CD14-positive monocyte (primary cell): ENCODE measurements at regions not wholly inside any gene's neighbourhood (a gene's known extent, or its start where the extent isn't known, plus 50 kb on each side); places are given as distances from the start of the nearest gene placed in this dataset.

Experiments
- DNase-seq, 3 donors: peaks; one replicate each; pipeline ENCODE4 v3.0.0-alpha.2; 2011 to 2022
- H2AFZ ChIP-seq: 2 replicates; pipeline ENCODE4 v1.6.0; 2012; ENCODE audit warnings: mild to moderate bottlenecking, low read depth, low read length, inconsistent platforms; ENCODE audit not compliant: insufficient read depth, poor library complexity, severe bottlenecking
- H3K27ac ChIP-seq, 2 donors: 1 replicate in 1 of 2; 2 replicates in 1 of 2; pipeline ENCODE4 v1.5.1; 2012 to 2013; ENCODE audit warnings: low read length in 2 of 2, control low read depth in 1 of 2, inconsistent platforms in 1 of 2, low read depth in 1 of 2, mild to moderate bottlenecking in 1 of 2
- H3K27me3 ChIP-seq, 2 donors: one replicate each; pipeline versions ENCODE4 v1.6.0 to v1.6.1; 2011 to 2013; ENCODE audit warnings: low read length in 2 of 2; ENCODE audit not compliant: control insufficient read depth in 2 of 2, insufficient read depth in 2 of 2
- H3K36me3 ChIP-seq, 2 donors: replicated peaks in 1 of 2; 1 replicate in 1 of 2; 2 replicates in 1 of 2; pipeline versions ENCODE4 v1.5.1 to v1.6.1; 2012 to 2013; ENCODE audit warnings: low read length in 2 of 2, control low read depth in 1 of 2, inconsistent platforms in 1 of 2, mild to moderate bottlenecking in 1 of 2; ENCODE audit not compliant: insufficient read depth in 2 of 2, control insufficient read depth in 1 of 2
- H3K4me1 ChIP-seq, 2 donors: 1 replicate in 1 of 2; 2 replicates in 1 of 2; pipeline versions ENCODE4 v1.5.1 to v1.6.1; 2012 to 2013; ENCODE audit warnings: low read length in 2 of 2, control low read depth in 1 of 2, inconsistent platforms in 1 of 2, mild to moderate bottlenecking in 1 of 2, moderate library complexity in 1 of 2; ENCODE audit not compliant: insufficient read depth in 2 of 2, control insufficient read depth in 1 of 2
- H3K4me2 ChIP-seq: replicated peaks from 2 replicates; pipeline ENCODE3; 2012; ENCODE audit warnings: low read length, moderate library complexity, mild to moderate bottlenecking; ENCODE audit not compliant: poor library complexity, severe bottlenecking; ENCODE audit errors: extremely low read depth
- H3K4me3 ChIP-seq, 3 experiments: fragments of 200-600 bp in 1 of 3; sonication (generic) in 1 of 3; replicated peaks in 1 of 3; 1 replicate in 2 of 3; 2 replicates in 1 of 3; pipeline ENCODE4 v1.5.1; 2011 to 2013; ENCODE audit warnings: low read length in 3 of 3, mild to moderate bottlenecking in 3 of 3, control low read depth in 2 of 3, low read depth in 2 of 3, inconsistent platforms in 1 of 3, moderate library complexity in 1 of 3
- H3K79me2 ChIP-seq: 2 replicates; pipeline ENCODE4 v1.6.0; 2012; ENCODE audit warnings: mild to moderate bottlenecking, control low read depth, inconsistent platforms, low read length, moderate library complexity; ENCODE audit not compliant: insufficient read depth
- H3K9ac ChIP-seq: 2 replicates; pipeline ENCODE4 v1.6.0; 2017; ENCODE audit warnings: low read length, mild to moderate bottlenecking; ENCODE audit not compliant: insufficient read depth, poor library complexity, severe bottlenecking
- H3K9me3 ChIP-seq, 2 donors: replicated peaks in 1 of 2; 1 replicate in 1 of 2; 2 replicates in 1 of 2; pipeline versions ENCODE4 v1.5.1 to v1.6.1; 2012 to 2013; ENCODE audit warnings: low read length in 2 of 2, control low read depth in 1 of 2; ENCODE audit not compliant: control insufficient read depth in 1 of 2, insufficient read depth in 1 of 2
- H4K20me1 ChIP-seq: 2 replicates; pipeline ENCODE4 v1.6.0; 2012; ENCODE audit warnings: mild to moderate bottlenecking, low read length, control low read depth, moderate library complexity; ENCODE audit not compliant: insufficient read depth
- H3K27ac Mint-ChIP-seq, 7 donors: one replicate each; pipeline ENCODE4 v1.8.0; 2020; ENCODE audit warnings: mild to moderate bottlenecking in 7 of 7, mixed read lengths in 7 of 7, moderate library complexity in 6 of 7, inconsistent platforms in 2 of 7
- H3K27me3 Mint-ChIP-seq, 3 donors: one replicate each; pipeline ENCODE4 v1.8.0; 2021 to 2022; ENCODE audit warnings: low read depth in 3 of 3, mild to moderate bottlenecking in 3 of 3, mixed read lengths in 3 of 3, moderate library complexity in 3 of 3, inconsistent platforms in 1 of 3
- H3K36me3 Mint-ChIP-seq, 2 donors: one replicate each; pipeline ENCODE4 v1.8.0; 2020; ENCODE audit warnings: mixed read lengths in 2 of 2, inconsistent platforms in 1 of 2, mild to moderate bottlenecking in 1 of 2
- H3K4me1 Mint-ChIP-seq: one replicate; pipeline ENCODE4 v1.8.0; 2020; ENCODE audit warnings: mild to moderate bottlenecking, mixed read lengths
- H3K4me3 Mint-ChIP-seq, 2 donors: one replicate each; pipeline ENCODE4 v1.8.0; 2020; ENCODE audit warnings: mild to moderate bottlenecking in 2 of 2, mixed read lengths in 2 of 2, moderate library complexity in 1 of 2
- H3K9me3 Mint-ChIP-seq, 7 donors: one replicate each; pipeline ENCODE4 v1.8.0; 2020 to 2022; ENCODE audit warnings: mixed read lengths in 7 of 7, mild to moderate bottlenecking in 6 of 7, moderate library complexity in 6 of 7, inconsistent platforms in 2 of 7
- CTCF ChIP-seq: fragments of 200-600 bp; IDR thresholded peaks from one replicate; pipeline ENCODE4 v1.8.0; 2022; ENCODE audit warnings: antibody characterized with exemption, mild to moderate bottlenecking
- WGBS: methylation state at CpG from one replicate; pipeline ENCODE4 v1.1.5; 2013; ENCODE audit warnings: missing lambda C conversion rate; ENCODE audit not compliant: insufficient coverage; 5-methylcytosine and 5-hydroxymethylcytosine counted together
- intact Hi-C, 2 donors: fragments of 100-400 bp; cut with micrococcal nuclease; formaldehyde crosslinking; loops; one replicate each; pipeline versions ENCODE4 v1.15.0 to v1.15.1; 2023

- Histone ChIP-seq H3K27ac (no peak overlapping the region), H3K9ac (no peak overlapping the region), H3K9me3 (no peaks in the 10 kb centered on the region), H3K27me3 (no peaks in the 10 kb centered on the region), H3K4me2 (no peak overlapping the region), H3K4me1 (no peaks in the 10 kb centered on the region), H4K20me1 (no peaks in the 10 kb centered on the region), H3K36me3 (no peaks in the 10 kb centered on the region), H3K4me3 (no peak overlapping the region), H3K79me2 (no peaks in the 10 kb centered on the region), H2AFZ (no peak overlapping the region)
- Mint-ChIP-seq H3K36me3 (no peaks in the 10 kb centered on the region), H3K4me1 (peaks cover 11% of the 10 kb centered on the region), H3K9me3 (no peaks in the 10 kb centered on the region), H3K27me3 (peaks cover 0 to 12% (median 4%) of the 10 kb centered on the region in 3 donors), H3K27ac (no peak overlapping the region), H3K4me3 (no peak overlapping the region)
- intact Hi-C loops: no loop called here
- no CpG with 5 or more reads among the region's 3 CpGs for WGBS
- DNase-seq: no peak
- no peak for TF ChIP-seq CTCF
These were observed 382.7 kb downstream of the RPS24 start for GRCh38 chr10:78416031-78417011.

GRCh38 chr10:78417425-78418370, 384.0 kb downstream of the RPS24 start:
- Histone ChIP-seq H3K27ac (no peak overlapping the region), H3K9ac (no peak overlapping the region), H3K27me3 (no peaks in the 10 kb centered on the region), H3K4me2 (no peak overlapping the region), H3K9me3 (no peaks in the 10 kb centered on the region), H3K36me3 (no peaks in the 10 kb centered on the region), H3K4me1 (no peaks in the 10 kb centered on the region), H2AFZ (no peak overlapping the region), H3K79me2 (no peaks in the 10 kb centered on the region), H4K20me1 (no peaks in the 10 kb centered on the region), H3K4me3 (no peak overlapping the region)
- 78% methylated on average over 11 of the region's 16 CpGs for WGBS
- intact Hi-C loops: no loop called here
- Mint-ChIP-seq H3K4me3 (no peak overlapping the region), H3K9me3 (peaks cover 0 to 4% (median 0%) of the 10 kb centered on the region in 7 donors), H3K27ac (no peak overlapping the region), H3K4me1 (peaks cover 11% of the 10 kb centered on the region), H3K36me3 (no peaks in the 10 kb centered on the region), H3K27me3 (peaks cover 0 to 10% (median 4%) of the 10 kb centered on the region in 3 donors)
- no peak for DNase-seq
- no peak for TF ChIP-seq CTCF
